ENCODE measurements at regions not wholly inside any gene's neighbourhood (a gene's known extent, or its start where the extent isn't known, plus 50 kb on each side); places are given as distances from the start of the nearest gene placed in this dataset.

DNA sequence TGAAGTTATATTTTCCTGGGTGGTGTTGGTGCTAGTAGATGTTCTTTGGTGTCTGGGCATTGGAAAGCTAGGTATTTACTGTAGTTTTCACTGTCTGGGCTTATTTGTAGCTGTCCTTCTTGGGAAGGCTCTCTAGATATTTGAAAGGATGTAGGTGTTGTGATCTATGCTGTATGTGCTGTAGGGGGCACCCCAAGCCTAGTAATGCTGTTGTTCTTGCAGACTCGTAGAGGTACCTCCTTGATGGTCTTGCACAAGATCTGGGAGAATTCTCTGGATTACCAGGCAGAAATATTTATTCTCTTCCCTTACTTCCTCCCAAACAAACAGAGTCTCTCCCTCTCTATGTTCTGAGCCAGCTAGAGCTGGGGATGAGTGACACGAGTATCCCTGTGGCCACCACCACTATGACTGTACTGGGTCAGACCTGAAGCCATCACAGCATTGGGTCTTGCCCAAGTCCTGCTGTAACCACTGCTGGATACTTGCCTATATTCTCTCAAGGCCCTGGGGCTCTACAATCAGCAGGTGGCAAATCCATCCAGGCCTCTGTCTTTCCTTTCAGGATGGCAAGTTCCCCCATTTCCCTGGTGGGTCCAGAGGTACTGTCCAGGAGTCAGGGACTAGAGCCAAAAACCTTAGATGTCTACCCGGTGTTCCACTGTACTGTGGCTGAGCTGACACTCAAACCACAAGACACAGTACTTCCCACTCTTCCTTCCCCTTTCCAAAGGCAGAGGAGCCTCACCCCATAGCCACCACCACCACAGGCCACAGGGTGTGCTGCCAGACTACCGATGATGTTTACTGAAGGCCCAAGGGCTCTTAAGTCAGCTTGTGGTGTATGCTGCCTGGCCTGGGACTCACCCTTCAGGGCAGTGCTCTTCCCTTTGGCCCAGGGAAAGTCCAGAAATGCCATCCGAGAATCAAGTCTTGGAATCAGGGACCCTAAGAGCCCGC is 195.2 kb upstream of the DPPA4 start:
- no peak for DNase-seq (ENCODE audit: low spot score)
- intact Hi-C loops (cut with DNase I) = loop anchor here (10.0 kb wide), 1 partner anchor 782 kb away; no protein-coding TSS in a partner anchor

- intact Hi-C loops (cut with DNase I) = no loop called here
- no peak for DNase-seq (ENCODE audit: low spot score)
These were observed 208.4 kb upstream of the DPPA4 start for GRCh38 chr3:109545746-109546145.

DNA sequence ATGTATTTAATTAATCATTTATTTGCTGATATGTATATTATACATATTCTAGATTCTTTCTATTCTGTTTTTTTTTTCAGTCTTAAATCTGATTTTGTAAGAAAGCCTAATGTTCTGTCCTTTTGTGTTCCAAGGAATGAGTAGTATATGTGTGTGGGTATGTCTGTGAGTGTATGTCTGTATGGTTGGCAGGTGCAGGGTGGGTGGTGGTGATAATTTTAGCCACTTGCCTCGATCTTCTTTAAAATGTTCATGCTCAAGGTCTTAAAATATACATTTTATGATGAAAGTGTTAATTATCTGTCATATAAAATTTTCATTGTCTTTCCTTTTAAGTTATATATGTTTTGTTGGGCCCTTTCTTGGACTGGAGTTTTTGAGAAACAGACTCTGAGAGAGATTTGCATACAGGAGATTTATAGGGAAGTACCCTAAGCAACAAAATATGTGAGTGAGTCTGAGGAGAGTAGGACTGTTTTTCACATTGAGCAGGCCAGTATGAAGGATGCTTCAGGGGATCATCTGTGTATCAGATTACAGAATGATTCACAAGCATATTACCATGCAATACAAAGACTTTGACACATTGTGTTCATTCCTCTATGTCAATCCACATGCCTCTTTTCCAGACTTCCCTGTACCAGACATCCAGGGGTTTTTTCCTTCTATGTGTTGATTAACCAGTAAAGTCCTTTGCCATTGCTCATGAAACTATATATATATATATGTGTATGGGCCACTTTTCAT is 211.0 kb upstream of the DPPA4 start:
- no peak for DNase-seq (ENCODE audit: low spot score)
- intact Hi-C loops (cut with DNase I) = no loop called here

DNA sequence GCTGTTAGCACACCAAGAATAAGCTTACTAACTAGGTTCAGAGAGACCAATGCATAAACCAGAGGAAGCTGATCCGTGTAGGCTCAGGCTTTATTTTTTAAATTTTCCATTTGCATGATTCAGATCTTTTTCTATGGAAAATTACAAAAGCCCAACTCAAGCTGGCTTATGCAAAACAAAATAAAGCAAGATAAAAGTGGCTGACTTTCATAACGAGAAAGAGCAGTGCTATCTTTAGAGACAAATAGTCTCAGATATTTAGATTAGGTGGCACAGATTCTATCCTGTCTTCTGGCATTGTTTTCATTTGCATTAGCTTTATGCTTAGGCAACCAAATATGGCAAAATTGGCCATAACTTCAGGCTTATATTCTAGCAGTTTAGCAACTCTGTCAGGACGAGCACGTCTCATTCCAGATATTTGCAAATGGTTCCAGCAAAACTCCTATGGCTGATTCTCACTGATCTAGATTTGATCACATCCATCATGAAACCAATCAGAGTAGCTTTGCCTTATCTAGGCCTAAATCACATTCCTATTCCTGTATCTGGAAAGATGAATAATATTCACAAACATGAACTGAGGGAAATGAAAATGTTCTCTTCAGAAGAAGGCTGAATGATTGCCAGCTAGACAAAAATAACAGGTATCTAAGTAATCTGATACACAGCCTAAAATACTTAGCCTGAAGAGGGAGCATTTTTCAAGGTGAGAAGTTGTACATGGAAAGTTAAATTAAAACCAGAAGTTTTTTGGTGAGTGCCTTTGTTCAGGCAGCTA is 216.4 kb upstream of the DPPA4 start:
- intact Hi-C loops (cut with DNase I) = no loop called here
- no peak for DNase-seq (ENCODE audit: low spot score)

GRCh38 chr3:109559389-109559788 is 222.0 kb upstream of the DPPA4 start:
- DNase-seq (ENCODE audit: low spot score) = no peak
- intact Hi-C loops (cut with DNase I) = no loop called here

DNA sequence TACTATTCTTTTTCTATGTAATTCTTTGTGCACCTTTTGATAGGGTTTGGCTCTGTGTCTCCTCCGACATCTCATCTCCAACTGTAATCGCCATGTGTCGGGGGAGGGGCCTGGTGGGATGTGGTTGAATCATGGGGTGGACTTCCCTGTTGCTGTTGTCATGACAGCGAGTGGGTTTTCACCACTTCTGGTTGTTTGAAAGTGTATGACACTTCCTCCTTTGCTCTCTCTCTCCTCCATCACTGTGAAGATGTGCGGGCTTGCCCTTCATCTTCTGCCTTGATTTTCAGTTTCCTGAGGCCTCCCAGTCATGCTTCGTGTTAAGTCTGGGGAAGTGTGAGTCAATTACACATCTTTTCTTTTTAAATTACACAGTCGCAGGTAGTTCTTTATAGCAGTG is 225.8 kb upstream of the DPPA4 start:
- intact Hi-C loops (cut with DNase I) = no loop called here
- no peak for DNase-seq (ENCODE audit: low spot score)

- DNase-seq (ENCODE audit: low spot score) = no peak
- intact Hi-C loops (cut with DNase I) = no loop called here
These were observed 231.9 kb upstream of the DPPA4 start for GRCh38 chr3:109569135-109569846.

GRCh38 chr3:109570408-109570807 is 233.1 kb upstream of the DPPA4 start:
- intact Hi-C loops (cut with DNase I) = no loop called here
- DNase-seq (ENCODE audit: low spot score) = no peak

GRCh38 chr3:109572301-109572700 is 235.0 kb upstream of the DPPA4 start:
- DNase-seq (ENCODE audit: low spot score) = no peak
- intact Hi-C loops (cut with DNase I) = no loop called here

- no peak for DNase-seq (ENCODE audit: low spot score)
- intact Hi-C loops (cut with DNase I) = no loop called here
These were observed 259.6 kb upstream of the DPPA4 start for GRCh38 chr3:109596991-109597390.

- intact Hi-C loops (cut with DNase I) = no loop called here
- DNase-seq (ENCODE audit: low spot score) = no peak
These were observed 260.1 kb upstream of the DPPA4 start for GRCh38 chr3:109597444-109597843.

DNA sequence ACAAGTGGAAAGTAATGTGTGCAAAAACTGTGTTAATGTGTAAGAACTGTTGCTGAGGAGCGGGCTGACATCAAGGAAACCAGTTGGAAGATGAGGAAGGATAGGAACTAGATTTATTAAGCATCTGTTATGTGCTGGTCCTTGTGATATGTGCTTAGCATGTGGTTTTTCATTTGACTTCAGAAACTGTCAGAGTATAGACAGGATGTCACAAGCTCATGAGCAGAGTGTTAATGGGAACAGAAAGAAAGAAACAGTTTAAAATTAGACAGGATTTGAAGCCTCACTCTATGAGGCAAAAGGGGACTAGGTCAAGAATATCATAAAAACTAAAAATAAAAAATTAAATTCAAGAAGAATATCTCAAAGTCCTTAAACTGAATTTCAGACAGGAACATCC is 270.6 kb upstream of the DPPA4 start:
- DNase-seq (ENCODE audit: low spot score) = no peak
- intact Hi-C loops (cut with DNase I) = no loop called here

DNA sequence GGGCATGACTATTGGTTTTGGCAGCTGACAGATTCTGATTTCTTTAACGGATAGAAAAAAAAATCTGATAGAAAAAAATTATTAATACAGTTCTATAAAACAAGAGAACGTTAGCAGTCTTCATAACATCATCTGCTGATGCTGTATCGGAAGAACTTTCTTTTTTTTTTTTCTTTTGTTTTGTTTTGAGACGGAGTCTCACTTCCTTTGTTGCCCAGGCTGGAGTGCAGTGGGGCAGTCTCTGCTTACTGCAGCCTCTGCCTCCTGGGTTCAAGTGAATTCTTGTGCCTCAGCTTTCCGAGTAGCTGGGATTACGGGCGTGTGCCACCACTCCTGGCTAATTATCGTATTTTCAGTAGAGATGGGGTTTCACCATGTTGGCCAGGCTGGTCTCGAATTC is 271.2 kb upstream of the DPPA4 start:
- no peak for DNase-seq (ENCODE audit: low spot score)
- intact Hi-C loops (cut with DNase I) = no loop called here

GRCh38 chr3:109618766-109619378 is 281.5 kb upstream of the DPPA4 start:
- intact Hi-C loops (cut with DNase I) = no loop called here
- DNase-seq (ENCODE audit: low spot score) = no peak

DNA sequence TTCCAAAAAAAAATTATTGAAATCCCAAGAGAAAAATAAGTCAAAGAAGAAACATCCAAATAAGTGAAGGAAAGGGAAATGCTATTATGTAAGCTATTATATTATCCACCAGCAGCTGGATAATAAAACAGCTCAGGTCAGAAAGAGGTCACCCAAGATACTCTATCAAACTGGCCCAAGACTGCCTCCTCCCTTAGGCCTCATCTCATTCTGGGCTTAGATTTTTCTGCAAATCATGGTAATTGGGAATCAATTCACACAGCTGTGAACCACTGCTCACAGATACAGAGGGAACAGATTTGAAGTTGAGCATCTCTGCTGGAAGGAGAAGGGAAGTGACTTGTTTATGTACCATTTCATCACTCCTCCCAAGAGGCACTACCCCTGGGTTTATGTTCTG is 294.6 kb upstream of the DPPA4 start:
- intact Hi-C loops (cut with DNase I) = no loop called here

GRCh38 chr3:109640146-109640652 is 302.9 kb upstream of the DPPA4 start:
- no peak for DNase-seq (ENCODE audit: low spot score)
- intact Hi-C loops (cut with DNase I) = no loop called here

More for the DNA sequence above, 294.6 kb upstream of the DPPA4 start:
- DNase-seq (ENCODE audit: low spot score) = no peak

DNA sequence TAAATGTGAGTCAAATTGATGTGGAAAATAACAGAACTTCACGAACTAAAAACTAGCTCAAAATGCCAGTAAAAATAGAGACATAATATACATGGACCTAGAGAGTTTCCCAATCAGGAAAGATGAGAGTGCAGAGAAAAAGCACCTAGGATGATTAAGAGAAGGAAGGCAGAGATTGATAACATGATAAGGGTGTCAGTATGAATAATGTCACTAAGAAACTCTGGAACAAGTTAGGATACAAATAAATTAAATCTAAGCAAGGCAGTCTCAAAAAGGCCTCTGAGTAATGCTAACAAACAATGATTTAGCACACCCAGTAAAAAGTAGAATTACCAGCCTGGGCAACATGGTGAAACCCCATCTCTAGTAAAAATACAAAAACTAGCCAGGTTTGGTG is 304.7 kb upstream of the DPPA4 start:
- no peak for DNase-seq (ENCODE audit: low spot score)
- intact Hi-C loops (cut with DNase I) = no loop called here

- no peak for DNase-seq (ENCODE audit: low spot score)
- intact Hi-C loops (cut with DNase I) = no loop called here
These were observed 306.2 kb upstream of the DPPA4 start for GRCh38 chr3:109643590-109643989.

DNA sequence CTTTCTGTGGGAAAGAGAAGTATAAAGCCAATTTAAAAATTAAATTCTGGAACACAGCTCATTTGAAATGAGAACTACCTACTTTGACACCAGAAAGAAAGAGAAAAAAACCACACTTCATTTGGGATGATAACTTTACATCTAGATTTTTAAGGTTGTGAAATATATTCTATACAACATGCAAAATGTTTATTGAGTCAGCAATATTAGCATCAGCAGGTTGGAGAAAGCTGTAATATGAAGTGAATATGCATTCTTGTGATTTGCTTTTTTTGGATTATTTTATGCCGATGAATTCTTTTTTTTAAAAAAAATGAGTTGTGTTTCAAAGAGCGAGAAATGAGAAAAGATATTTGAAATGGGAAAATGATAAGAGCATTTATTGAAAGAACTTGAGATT is 307.0 kb upstream of the DPPA4 start:
- DNase-seq (ENCODE audit: low spot score) = no peak
- intact Hi-C loops (cut with DNase I) = no loop called here
